OCI-M1 (cell line): ENCODE measurements at regions not wholly inside any gene's neighbourhood (a gene's known extent, or its start where the extent isn't known, plus 50 kb on each side); places are given as distances from the start of the nearest gene placed in this dataset.

Experiments used
- DNase-seq: peaks from one replicate; lab custom pipeline; 2025; lab: John Stamatoyannopoulos, UW

DNA sequence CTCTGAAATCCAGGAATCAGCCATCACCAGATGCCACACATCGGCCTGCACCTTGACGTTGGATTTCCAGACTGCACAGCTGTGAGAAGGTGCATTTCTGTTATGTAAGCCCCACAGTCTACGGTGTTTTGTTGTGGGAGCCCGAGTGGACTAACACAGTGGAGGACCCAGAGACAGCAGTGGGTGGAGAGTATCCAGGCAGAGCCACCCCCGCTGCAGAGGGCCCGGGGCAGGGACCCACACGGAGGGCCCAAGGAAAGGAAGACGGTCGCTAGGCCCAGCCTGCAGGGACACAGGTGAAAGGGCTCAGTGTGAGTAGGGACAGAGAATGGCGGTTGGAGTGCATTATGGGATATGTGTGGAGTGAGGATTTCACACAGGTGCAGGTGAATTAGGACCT, 288.3 kb upstream of the AJAP1 start:
- no peak for DNase-seq

DNA sequence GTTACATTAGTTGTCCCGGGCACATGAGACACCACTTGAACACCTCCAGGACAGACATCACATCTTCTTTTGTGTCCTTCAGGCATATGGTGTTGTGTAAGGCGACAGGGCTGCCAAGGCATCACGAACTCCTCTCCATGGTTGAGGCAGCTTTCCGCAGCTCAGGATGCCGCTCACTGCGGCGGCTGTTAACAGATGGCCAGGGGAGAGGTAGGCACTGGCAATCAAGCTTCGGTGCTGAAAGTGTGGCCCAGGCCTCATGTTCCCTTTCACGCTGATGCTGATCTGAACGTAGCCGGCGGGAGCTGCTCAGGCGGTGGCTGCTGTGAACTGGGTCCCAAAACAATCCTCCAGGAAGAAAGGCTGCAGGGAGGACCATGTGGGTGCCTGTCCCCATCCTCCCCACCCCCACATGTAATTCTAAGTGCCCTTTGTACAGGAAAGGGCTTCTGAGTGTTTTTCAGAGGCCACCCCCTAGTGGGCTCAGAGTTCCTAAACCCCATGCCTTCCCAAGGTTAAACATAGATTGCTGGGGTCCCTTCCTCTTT, 287.1 kb upstream of the AJAP1 start:
- no peak for DNase-seq

DNA sequence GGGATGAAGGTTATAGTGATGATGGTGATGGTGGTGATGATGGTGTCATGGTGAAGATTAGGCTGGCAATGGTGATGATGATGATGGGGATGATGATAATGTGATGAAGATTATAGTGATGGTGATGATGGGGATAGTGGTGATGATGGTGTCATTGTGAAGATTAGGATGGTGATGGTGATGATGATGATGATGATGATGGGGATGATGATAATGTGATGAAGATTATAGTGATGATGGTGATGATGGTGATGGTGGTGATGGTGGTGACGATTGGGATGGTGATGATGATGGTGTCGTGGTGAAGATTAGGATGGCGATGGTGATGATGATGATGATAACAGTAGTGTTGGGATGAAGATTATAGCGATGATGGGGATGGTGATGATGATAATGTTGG, 285.1 kb upstream of the AJAP1 start:
- DNase-seq = no peak

DNA sequence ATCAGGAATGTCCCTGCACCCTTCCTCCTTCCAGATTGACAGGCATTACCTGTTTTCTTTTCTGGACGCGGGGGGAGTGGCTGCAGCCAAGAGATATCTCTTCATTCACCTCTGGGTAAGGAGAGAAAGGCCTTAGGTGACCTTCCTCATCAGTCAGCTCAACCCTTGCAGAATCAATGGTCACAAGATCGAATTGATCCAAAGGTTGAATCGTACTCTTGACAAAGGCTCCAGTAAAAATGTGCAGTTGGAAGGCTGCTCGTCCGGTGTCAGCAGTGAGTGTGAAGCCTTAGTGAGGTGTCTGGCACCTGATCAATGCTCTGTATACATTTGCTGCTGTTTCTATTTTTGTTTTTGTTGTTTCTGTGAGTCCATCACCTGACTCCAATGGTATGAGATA, 282.6 kb upstream of the AJAP1 start:
- no peak for DNase-seq

GRCh38 chr1:4375812-4376211, 278.6 kb upstream of the AJAP1 start:
- no peak for DNase-seq

DNA sequence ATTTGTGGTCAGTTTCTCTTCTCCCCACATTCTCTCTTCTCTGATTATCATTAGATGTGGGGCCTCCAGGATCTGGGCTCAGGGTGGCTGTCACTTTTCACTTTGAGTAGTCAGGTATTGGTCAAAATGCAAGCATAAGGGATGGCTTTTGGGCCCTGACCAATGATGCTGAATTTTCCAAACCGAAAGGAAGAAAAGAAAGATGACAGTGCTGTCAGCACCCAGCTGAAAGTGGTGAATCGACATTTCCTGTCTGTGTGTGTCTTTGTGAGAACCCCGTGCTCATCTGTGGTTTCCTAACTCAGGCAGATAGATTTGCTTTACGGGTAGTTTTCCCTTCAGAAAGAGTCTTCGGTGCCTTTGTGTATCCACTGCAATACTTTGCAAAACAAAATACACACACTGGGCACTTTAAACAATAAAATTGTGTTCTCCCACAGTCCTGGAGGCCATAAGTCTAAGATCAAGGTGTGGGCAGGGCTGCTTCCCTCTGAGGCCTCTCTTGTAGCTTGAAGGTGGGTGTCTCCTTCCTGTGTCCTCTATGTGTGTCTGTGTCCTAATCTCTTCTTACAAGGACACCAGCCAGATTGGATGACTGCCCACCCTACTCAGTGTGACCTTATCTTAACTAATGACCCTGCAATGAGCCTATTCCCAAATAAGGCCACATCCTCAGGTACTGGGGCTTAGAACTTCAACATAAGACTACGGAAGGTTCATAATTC, 274.8 kb upstream of the AJAP1 start:
- DNase-seq = no peak

GRCh38 chr1:4380564-4381168, 273.7 kb upstream of the AJAP1 start:
- no peak for DNase-seq

DNA sequence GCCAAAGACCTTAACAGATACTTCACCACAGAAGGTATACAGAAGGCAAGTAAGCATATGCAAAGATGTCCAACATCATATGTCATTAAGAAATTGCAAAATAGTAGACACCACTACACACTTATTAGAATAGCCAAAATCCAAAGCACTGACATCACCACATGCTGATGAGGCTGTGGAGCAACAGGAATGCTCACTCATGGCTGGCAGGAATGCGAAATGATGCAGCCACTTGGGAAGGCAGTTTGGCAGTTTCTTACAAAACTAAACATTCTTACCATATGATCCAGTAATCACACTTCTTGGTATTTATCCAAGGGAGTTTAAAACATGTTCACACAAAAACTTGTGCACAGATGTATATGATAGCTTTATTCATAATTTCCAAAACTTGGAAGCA, 261.2 kb upstream of the AJAP1 start:
- DNase-seq = no peak

DNA sequence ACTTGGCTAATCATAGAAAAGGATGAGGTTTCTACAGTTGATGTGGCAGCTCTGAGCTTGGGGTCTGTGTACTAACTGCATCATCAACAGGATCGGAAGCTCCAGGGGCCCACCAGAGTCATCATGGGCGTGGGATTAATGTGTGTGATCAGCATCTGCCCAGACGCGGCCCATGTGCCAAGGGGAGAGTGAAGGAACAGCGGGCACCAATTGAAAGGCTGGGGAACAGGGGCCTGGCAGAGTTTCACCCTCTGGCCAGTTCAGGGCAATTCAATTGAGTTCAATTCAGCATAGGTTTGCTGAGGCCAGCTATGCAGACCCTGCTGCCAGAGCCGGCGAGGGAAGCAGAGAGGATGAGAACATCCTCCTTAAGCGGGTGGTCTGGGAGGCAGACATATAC, 260.0 kb upstream of the AJAP1 start:
- no peak for DNase-seq

GRCh38 chr1:4395158-4395557, 259.3 kb upstream of the AJAP1 start:
- DNase-seq = no peak

- no peak for DNase-seq
Observed at GRCh38 chr1:4395676-4396075, 258.7 kb upstream of the AJAP1 start.

- DNase-seq = no peak
Observed at GRCh38 chr1:4396551-4396950, 257.9 kb upstream of the AJAP1 start.

- no peak for DNase-seq
Observed at GRCh38 chr1:4397196-4397595, 257.2 kb upstream of the AJAP1 start.

- DNase-seq = no peak
Observed at GRCh38 chr1:4402032-4402431, 252.4 kb upstream of the AJAP1 start.

GRCh38 chr1:4404854-4405590, 249.4 kb upstream of the AJAP1 start:
- DNase-seq = no peak

GRCh38 chr1:4407851-4408250, 246.6 kb upstream of the AJAP1 start:
- no peak for DNase-seq

GRCh38 chr1:4408380-4408779, 246.0 kb upstream of the AJAP1 start:
- no peak for DNase-seq

GRCh38 chr1:4411862-4412261, 242.5 kb upstream of the AJAP1 start:
- no peak for DNase-seq

- DNase-seq = no peak
Observed at GRCh38 chr1:4415476-4415875, 238.9 kb upstream of the AJAP1 start.

- no peak for DNase-seq
Observed at GRCh38 chr1:4416189-4416588, 238.2 kb upstream of the AJAP1 start.

DNA sequence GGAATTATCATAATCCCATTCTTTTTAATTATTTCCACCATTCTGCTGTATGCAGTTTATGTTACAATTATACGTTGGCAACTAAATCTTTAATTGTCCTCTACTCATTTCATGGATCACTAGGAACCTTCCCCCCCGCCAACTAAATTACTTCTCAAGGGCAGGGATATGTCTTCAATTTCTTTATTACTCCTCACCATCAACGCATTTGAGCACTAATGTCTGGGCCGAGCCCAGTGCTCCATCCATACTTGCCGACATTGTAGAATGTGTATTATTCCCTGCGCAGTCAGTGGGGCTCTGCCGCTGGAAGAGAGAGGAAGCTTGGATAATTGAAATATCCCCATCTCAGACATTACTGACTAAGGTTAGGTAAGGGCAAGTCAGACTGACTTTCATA, 236.4 kb upstream of the AJAP1 start:
- no peak for DNase-seq

- DNase-seq = no peak
Observed at GRCh38 chr1:4421986-4422385, 232.4 kb upstream of the AJAP1 start.
